HG03565 (cell line): ENCODE measurements at regions not wholly inside any gene's neighbourhood (a gene's known extent, or its start where the extent isn't known, plus 50 kb on each side); places are given as distances from the start of the nearest gene placed in this dataset.
"Not testable (repeated sequence)": the region's sequence is repeated elsewhere in the genome, so short reads cannot be mapped to it uniquely, and the experiment has no call there.

Source experiments
- ATAC-seq: cut with Tn5 transposase; IDR thresholded peaks from one replicate; pipeline ENCODE4 v1.9.1; 2021; ENCODE audit warnings: mild to moderate bottlenecking, moderate library complexity; ENCODE audit not compliant: unreplicated experiment

GRCh38 chr4:81740487-81740886, 268.8 kb upstream of the RASGEF1B start:
- no peak for ATAC-seq

DNA sequence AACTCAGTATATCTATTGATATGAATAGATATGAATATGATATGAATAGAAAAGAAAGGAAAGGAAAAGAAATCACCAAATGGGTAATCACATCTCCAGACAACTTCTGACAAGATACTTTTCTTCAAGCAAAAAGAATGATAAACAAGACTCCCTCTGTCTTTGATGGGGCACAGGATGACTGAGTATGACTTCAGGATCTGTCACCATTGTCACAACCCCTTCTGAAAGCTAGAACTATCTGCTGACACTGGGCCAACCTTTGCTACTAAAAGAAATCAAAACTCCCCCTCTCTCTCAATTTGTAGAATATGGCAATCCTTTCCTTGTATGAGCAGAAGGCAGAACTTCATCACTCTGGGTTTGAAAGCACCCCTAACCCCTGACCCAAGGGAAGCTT, 267.2 kb upstream of the RASGEF1B start:
- no peak for ATAC-seq

DNA sequence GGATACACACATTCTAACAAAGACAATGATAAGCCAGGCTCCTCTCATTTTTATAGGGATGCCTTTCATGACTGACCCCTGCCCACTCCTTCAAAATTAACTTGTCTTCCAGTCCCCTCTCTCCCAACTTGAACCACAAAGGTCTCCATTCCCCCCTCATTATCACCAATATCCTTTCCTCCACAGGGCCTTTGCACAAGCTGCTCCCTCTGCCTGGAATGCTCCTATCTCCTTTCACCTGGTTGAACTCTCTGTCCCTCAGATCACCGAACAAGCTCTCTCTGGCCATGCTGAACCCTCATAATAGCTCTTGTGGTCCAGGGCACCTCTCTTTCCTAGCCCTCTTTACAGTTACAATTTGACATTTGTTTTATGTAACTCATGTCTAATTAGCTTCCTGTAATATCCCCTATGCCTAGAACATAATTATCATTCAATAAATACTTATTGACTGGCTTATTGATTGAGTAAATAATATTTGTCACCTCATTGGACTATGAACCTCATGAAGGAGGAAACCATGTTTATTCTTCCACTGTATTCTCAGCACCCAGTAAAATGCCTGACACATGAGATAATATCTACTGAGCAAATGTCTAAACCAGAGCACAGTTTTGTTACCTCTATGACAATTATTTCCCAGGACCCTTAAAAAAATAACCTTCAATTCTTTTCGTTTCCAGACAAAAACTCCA, 266.3 kb upstream of the RASGEF1B start:
- ATAC-seq, result no peak

- no peak for ATAC-seq
Observed at GRCh38 chr4:81736324-81736723, 264.6 kb upstream of the RASGEF1B start.

DNA sequence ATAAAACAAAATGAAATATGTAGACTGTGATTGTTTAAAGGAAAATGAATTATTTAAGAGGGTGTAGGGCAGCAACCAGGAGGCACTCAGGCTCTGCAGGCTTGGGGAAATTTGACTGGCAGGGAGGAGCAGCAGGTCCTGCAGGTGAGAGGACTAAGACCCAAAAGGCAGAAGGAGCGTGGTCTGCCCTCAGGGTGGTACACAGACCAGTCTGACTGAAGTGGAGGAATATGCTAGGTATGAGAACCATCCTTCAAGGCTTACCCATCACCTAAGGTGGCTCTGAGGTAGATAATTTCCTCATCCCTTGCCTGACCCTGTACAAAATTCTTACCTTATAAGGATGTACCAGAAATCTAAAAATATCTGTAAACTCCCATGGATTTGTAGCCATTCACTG, 261.3 kb upstream of the RASGEF1B start:
- no peak for ATAC-seq

DNA sequence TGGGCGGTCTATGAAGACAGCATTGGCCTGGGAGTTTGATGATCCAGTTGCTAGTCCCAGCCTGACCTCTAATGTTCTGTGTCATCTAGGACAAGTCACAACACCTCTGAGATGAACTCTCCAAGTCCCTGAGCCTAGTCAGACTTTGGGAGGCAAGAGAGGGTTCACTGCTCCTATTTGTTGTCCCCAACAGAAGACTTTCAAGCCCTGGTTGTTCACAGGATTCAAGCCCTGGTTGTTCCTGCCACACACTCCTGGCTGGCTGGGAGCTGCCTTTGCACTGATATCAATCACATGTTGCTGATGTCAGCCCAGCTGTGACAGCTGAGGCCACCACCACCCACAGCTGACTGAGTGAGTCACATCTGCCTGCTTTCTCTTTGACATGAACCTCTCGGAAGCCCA, 253.2 kb upstream of the RASGEF1B start:
- peak; percentile 99 for ATAC-seq

GRCh38 chr4:81723927-81724587, 252.3 kb upstream of the RASGEF1B start:
- no peak for ATAC-seq

- no peak for ATAC-seq
Observed at GRCh38 chr4:81723019-81723884, 251.5 kb upstream of the RASGEF1B start.

GRCh38 chr4:81722290-81722851, 250.7 kb upstream of the RASGEF1B start:
- ATAC-seq, result no peak

DNA sequence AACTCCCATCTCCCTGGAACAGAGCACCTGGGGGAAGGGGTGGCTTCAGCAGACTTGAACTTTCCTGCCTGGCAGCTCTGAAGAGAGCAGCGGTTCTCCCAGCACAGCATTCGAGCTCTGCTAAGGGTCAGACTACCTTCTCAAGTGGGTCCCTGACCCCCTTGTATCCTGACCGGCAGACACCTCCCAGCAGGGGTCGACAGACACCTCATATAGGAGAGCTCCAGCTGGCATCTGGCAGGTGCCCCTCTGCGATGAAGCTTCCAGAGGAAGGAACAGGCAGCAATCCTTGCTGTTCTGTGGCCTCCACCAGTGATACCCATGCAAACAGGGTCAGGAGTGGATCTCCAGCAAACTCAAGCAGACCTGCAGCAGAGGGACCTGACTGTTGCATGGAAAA, 244.1 kb upstream of the RASGEF1B start:
- ATAC-seq, result no peak

GRCh38 chr4:81715357-81715756, 243.7 kb upstream of the RASGEF1B start:
- ATAC-seq, result not testable (repeated sequence)

DNA sequence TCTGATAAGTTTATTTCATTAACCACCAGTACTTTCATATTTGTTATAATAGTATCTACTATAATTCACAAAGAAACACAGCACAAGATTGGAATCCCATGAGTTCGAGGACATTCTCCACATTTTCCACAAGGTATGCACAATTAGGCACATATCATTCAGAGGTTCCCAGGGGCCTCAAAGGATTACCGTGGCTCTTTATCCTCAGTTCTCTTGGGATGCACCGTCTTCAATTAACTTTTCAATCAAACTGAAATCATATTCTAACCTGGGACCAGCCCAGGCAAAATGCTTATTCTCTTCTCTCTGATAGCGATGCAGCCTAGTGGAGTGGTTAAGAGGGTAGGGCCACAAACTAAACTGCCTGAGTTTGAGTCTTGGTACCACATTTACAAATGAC, 242.6 kb upstream of the RASGEF1B start:
- ATAC-seq, result no peak

DNA sequence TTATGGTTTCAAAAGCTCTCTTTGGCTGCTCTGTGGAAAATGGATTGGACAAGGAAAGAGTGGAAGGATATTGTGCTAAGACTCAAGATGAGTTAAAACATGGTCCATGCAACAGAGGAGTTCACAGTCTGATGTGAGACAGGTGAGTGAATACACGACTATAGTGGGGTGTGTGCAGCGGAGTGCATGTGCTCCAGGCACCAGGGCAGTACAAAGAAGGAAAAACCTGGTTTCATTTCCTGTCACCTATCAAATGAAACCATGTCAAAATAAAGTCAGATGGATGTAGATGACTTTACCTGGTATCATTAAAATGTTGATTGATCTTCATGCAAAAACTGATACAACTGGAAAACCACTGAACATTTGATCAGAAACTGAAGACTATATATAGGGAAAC, 241.0 kb upstream of the RASGEF1B start:
- ATAC-seq, result no peak

DNA sequence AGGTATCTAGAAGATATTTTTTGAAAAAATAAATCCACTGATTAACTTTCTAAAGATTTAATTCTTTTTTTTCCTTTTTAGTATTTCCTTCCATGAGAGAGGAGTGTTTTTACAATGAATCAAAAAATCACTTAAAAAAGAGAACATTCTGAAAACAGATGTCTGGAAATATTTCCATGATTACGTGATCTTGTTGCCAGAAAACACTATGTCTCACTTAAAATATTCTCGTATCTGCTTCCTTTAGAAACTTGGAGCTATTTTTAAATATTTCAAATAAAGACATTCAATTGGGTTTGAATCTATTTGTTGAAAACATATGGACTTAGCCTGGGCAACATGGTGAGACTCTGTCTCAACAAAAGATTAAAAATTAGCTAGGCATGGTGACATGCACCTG, 232.8 kb upstream of the RASGEF1B start:
- ATAC-seq, result no peak

DNA sequence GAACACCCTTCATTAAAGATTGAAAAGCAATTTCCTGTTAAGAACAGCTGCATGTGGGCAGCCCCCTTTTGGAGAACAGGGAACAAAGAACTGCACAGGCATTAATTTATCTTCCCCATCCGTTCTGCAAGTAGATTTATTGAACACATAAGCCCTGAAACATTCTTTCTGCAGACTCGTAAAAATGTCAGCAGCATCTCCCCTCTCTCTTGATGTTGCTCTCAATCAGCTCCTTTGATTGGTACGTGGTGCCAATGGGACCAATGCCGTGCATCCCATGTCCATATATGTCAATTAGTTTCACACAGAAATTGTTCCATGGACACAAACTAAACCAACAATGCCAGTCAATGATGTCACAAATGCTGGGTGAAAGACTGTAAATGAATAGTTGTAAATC, 228.5 kb upstream of the RASGEF1B start:
- ATAC-seq, result no peak

- no peak for ATAC-seq
Observed at GRCh38 chr4:81698538-81699296, 227.0 kb upstream of the RASGEF1B start.

DNA sequence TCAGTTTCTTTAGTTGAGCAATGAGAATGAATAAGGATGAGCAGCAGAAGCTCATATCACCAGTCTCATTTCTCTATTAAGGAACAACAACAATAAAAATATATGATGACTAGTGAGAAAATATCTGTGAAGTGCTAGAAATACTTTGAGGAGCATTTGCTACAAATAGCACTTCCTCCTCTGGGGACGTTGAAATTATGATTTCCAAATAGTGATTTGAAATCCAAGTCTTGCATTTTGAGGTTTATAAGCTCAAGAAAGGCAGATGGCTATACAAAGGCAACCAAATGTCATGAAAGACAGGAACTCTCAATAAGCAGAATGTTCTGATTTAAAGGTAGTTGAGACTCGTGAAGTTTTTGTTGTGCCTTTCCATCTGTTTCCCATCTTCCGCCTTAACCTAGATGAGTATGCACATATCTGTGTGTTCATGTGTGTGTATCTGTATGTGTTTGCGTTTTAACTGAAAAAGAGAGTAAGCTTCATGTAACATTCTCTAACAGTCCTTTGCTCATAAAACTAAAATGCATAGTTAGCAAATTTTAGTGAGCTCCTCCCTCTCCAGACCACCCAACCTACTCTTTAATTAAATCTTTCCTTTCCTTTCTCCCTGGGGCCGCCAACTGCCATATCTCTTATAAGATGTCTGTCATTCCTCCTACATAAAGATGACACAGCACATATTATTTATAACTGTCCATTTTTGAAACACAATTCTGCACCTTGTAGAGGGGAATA, 222.6 kb upstream of the RASGEF1B start:
- ATAC-seq, result no peak

DNA sequence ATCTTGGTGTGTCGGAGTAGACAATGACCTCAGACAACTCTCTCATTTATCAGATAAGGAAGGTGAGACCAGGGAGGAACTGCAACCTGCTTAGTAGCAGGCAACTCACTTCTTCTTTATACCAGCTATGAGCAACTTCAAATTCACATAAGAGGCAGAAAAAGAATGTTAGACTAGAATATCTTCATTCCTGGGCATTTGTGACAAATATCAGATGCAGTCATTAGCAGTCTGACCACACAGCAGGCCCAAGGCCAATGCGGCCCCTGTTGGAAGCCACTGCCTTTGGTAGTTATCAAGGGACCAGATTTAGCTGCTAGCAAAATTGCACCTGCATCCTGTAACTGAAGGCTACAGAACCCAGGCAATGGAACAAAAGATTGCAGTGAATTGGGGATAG, 219.2 kb upstream of the RASGEF1B start:
- no peak for ATAC-seq

DNA sequence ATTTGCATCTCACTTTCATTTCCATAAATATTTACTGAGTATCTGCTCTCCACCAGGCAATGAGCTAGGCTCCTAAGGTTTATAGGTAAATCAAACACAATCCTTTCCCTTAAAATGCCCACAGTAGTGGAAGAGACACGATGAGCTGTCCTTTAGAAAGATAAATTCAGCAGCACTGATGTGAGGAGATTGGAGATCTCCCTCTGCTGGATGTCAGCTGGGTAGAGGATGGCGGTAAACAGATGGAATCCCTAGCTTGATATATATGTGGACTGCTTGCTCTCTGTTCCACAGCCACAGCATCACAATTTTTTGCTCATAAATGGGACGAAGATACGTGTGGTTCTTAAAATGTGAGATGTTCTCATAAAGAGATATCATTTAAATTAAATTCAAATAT, 216.4 kb upstream of the RASGEF1B start:
- ATAC-seq, result no peak

GRCh38 chr4:81687471-81687870, 215.8 kb upstream of the RASGEF1B start:
- ATAC-seq, result no peak
